ENCODE measurements at regions not wholly inside any gene's neighbourhood (a gene's known extent, or its start where the extent isn't known, plus 50 kb on each side); places are given as distances from the start of the nearest gene placed in this dataset.

DNA sequence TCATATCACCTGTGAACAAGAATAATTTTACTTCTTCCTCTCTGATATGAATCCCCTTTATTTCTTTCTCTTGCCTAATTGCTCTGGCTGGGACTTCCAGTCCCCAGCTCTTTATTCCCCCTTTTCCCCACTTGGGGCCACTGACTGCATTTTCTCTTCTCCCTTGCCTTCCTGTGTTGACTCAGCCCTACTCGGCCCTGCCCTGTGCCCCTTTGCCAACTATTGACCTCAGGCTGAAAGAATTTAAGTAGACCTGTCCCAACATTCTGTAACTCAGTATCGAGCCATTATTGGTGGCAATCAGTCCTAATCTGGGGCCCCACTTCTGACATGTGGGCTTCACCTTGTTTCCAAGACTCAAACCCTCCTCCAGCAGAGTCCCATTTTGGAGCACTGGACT lies 60.6 kb upstream of the STUM start:
- H2AFZ ChIP-seq (ENCODE audit: control insufficient read depth, low read depth, low read length), result no peak overlapping the region
- ChIA-PET CTCF (no interaction called here), SMC1A (ENCODE audit: uncharacterized antibody, unreplicated experiment) (no interaction called here), POLR2A (no interaction called here), RAD21 (ENCODE audit: unreplicated experiment) (no interaction called here)
- peaks cover 0 to 4% of the 10 kb centered on the region in 2 experiments; a peak in 3 of 4 replicates for H3K27me3 ChIP-seq (replicated peaks in 1 of 2; ENCODE audit: control insufficient read depth in 2 of 2, insufficient read depth in 2 of 2, low read length in 1 of 2)
- intact Hi-C loops (cut with micrococcal nuclease; ENCODE audit: unreplicated experiment), result no loop called here
- no TSS peak for BruUV-seq (replicated peaks)
- H3K4me1 ChIP-seq (ENCODE audit: control insufficient read depth, insufficient read depth, low read length), result no peaks in the 10 kb centered on the region
- H3K4me2 ChIP-seq (ENCODE audit: control insufficient read depth, insufficient read depth), result no peak overlapping the region
- FAIRE-seq (no peak), DNase-seq (ENCODE audit: low read depth, low spot score) (no peak), ATAC-seq (no peak)
- H3K4me3 ChIP-seq, result no peak overlapping the region
- no peaks in the 10 kb centered on the region for H3K9me3 ChIP-seq (replicated peaks; ENCODE audit: control insufficient read depth, insufficient read depth, low read length)
- no peak overlapping the region for H3K9ac ChIP-seq (ENCODE audit: control insufficient read depth, insufficient read depth, low read length)
- no peaks in the 10 kb centered on the region for H3K79me2 ChIP-seq (ENCODE audit: control insufficient read depth, insufficient read depth, low read length)
- no peaks in the 10 kb centered on the region for H3K36me3 ChIP-seq (ENCODE audit: control insufficient read depth in 2 of 2, insufficient read depth in 2 of 2, low read length in 1 of 2)
- H3K27ac ChIP-seq (ENCODE audit: control insufficient read depth, insufficient read depth), result no peak overlapping the region
- WGBS (ENCODE audit: insufficient coverage, insufficient replicate concordance, low lambda C conversion rate, missing lambda C conversion rate), result 3% methylated on average over 2 of the region's 2 CpGs
- in situ Hi-C loops (cut with MboI), result no loop called here
- H4K20me1 ChIP-seq (ENCODE audit: control insufficient read depth, insufficient read depth), result no peaks in the 10 kb centered on the region
- TF ChIP-seq NR2C2 (IDR thresholded peaks at IDR 0.05; ENCODE audit: borderline replicate concordance, control insufficient read depth, insufficient read length, low read depth) (no peak), POU2F2 (IDR thresholded peaks at IDR 0.05; ENCODE audit: borderline replicate concordance, low read depth, low read length) (no peak), NFIC (IDR thresholded peaks at IDR 0.05; ENCODE audit: low read depth, low read length) (no peak), NR2C1 (IDR thresholded peaks at IDR 0.05) (no peak)
- TF ChIP-seq, protein P1, sequence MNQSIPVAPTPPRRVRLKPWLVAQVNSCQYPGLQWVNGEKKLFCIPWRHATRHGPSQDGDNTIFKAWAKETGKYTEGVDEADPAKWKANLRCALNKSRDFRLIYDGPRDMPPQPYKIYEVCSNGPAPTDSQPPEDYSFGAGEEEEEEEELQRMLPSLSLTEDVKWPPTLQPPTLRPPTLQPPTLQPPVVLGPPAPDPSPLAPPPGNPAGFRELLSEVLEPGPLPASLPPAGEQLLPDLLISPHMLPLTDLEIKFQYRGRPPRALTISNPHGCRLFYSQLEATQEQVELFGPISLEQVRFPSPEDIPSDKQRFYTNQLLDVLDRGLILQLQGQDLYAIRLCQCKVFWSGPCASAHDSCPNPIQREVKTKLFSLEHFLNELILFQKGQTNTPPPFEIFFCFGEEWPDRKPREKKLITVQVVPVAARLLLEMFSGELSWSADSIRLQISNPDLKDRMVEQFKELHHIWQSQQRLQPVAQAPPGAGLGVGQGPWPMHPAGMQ (IDR thresholded peaks at IDR 0.05; ENCODE audit: borderline replicate concordance), result no peak

DNA sequence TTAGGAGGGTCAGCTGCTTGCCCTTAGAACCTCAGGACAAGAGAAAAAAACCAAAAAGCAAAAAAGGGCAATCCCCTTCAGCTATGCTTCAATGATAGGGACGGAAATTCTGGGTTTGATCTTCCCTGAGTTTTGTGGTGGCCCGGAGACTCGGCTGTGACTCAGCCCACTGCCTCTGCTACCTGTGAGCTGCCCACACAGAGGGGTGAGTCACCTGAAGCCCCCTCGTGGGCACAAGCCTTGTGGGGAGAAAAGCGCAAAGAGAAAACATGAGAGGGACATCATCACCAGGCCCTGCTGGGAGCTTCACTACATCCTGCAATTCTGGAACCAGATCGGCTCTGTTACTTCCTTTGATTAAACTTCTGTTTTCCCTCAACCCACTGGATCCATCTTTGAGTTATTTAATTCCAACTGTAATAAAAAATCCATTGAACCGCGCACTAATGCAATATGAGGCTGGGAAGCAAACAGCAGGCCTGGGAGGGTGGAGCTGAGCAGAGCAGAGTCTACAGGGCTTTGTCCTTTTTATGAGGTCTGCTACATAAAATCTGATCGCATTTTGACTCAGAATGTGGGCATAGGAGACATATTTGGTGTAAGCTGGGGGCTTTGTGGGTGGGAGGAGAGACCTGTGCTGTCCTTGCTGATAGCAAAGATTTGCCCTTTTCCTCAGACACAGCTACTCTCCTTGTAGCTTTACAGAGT lies 58.7 kb upstream of the STUM start:
- SMC1A ChIA-PET (ENCODE audit: uncharacterized antibody, unreplicated experiment), result interaction anchor here (0.6 to 1.5 kb wide), 3 partner anchors 67 to 552 kb away, joined by 3 to 4 read pairs (median 3); no protein-coding TSS in a partner anchor
- no peak for ATAC-seq
- H3K4me3 ChIP-seq, result no peak overlapping the region
- intact Hi-C loops (cut with micrococcal nuclease; ENCODE audit: unreplicated experiment) (no loop called here), in situ Hi-C loops (cut with MboI) (no loop called here)
- FAIRE-seq, result no peak
- H4K20me1 ChIP-seq (ENCODE audit: control insufficient read depth, insufficient read depth), result no peaks in the 10 kb centered on the region
- no peaks in the 10 kb centered on the region for H3K4me1 ChIP-seq (ENCODE audit: control insufficient read depth, insufficient read depth, low read length)
- no peaks in the 10 kb centered on the region for H3K36me3 ChIP-seq (ENCODE audit: control insufficient read depth in 2 of 2, insufficient read depth in 2 of 2, low read length in 1 of 2)
- no peak overlapping the region for H3K9ac ChIP-seq (ENCODE audit: control insufficient read depth, insufficient read depth, low read length)
- CTCF ChIA-PET, result no interaction called here
- WGBS (ENCODE audit: insufficient coverage, insufficient replicate concordance, low lambda C conversion rate, missing lambda C conversion rate), result 55% methylated on average over 9 of the region's 9 CpGs
- no peaks in the 10 kb centered on the region for H3K9me3 ChIP-seq (replicated peaks; ENCODE audit: control insufficient read depth, insufficient read depth, low read length)
- no peak overlapping the region for H3K27ac ChIP-seq (ENCODE audit: control insufficient read depth, insufficient read depth)
- BruUV-seq (replicated peaks), result no TSS peak
- no peaks in the 10 kb centered on the region; a peak in 2 of 4 replicates for H3K27me3 ChIP-seq (replicated peaks in 1 of 2; ENCODE audit: control insufficient read depth in 2 of 2, insufficient read depth in 2 of 2, low read length in 1 of 2)
- no peak for DNase-seq (ENCODE audit: low read depth, low spot score)
- RAD21 ChIA-PET (ENCODE audit: unreplicated experiment), result no interaction called here
- POLR2A ChIA-PET, result no interaction called here
- H3K79me2 ChIP-seq (ENCODE audit: control insufficient read depth, insufficient read depth, low read length), result no peaks in the 10 kb centered on the region
- no peak overlapping the region for H2AFZ ChIP-seq (ENCODE audit: control insufficient read depth, low read depth, low read length)
- H3K4me2 ChIP-seq (ENCODE audit: control insufficient read depth, insufficient read depth), result no peak overlapping the region
- TF ChIP-seq, protein P2, sequence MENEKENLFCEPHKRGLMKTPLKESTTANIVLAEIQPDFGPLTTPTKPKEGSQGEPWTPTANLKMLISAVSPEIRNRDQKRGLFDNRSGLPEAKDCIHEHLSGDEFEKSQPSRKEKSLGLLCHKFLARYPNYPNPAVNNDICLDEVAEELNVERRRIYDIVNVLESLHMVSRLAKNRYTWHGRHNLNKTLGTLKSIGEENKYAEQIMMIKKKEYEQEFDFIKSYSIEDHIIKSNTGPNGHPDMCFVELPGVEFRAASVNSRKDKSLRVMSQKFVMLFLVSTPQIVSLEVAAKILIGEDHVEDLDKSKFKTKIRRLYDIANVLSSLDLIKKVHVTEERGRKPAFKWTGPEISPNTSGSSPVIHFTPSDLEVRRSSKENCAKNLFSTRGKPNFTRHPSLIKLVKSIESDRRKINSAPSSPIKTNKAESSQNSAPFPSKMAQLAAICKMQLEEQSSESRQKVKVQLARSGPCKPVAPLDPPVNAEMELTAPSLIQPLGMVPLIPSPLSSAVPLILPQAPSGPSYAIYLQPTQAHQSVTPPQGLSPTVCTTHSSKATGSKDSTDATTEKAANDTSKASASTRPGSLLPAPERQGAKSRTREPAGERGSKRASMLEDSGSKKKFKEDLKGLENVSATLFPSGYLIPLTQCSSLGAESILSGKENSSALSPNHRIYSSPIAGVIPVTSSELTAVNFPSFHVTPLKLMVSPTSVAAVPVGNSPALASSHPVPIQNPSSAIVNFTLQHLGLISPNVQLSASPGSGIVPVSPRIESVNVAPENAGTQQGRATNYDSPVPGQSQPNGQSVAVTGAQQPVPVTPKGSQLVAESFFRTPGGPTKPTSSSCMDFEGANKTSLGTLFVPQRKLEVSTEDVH (IDR thresholded peaks at IDR 0.05; ENCODE audit: low read depth, partially characterized antibody), result no peak
- TF ChIP-seq, protein P3, sequence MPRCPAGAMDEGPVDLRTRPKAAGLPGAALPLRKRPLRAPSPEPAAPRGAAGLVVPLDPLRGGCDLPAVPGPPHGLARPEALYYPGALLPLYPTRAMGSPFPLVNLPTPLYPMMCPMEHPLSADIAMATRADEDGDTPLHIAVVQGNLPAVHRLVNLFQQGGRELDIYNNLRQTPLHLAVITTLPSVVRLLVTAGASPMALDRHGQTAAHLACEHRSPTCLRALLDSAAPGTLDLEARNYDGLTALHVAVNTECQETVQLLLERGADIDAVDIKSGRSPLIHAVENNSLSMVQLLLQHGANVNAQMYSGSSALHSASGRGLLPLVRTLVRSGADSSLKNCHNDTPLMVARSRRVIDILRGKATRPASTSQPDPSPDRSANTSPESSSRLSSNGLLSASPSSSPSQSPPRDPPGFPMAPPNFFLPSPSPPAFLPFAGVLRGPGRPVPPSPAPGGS (IDR thresholded peaks at IDR 0.05; ENCODE audit: borderline replicate concordance, insufficient read depth, low read depth, low read length, poor library complexity, severe bottlenecking), result no peak
- TF ChIP-seq BACH1 (IDR thresholded peaks at IDR 0.05; ENCODE audit: borderline replicate concordance) (no peak), NBN (IDR thresholded peaks at IDR 0.05) (no peak)

Measured in GM12878 (cell line).